ENCODE measurements at regions not wholly inside any gene's neighbourhood (a gene's known extent, or its start where the extent isn't known, plus 50 kb on each side); places are given as distances from the start of the nearest gene placed in this dataset.

DNA sequence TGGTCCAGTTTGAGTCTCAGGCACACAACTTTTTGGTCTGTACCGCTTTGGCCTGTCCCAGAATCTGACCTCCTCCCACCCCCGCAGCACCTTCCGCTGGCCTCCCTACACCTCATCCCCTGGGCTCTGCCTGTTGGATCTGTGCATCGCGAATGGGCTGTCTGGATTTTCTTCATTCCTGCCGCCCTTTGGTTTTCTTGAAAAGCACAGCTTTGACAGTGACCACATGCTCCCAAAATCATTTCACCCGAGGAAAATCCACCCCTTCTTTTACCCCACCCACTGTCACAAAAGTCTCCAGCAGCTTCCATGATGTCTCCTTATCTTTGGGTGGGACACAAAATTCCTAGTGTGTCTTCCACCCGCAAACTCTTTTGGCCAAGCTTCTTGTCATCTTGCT is 65.0 kb upstream of the SSX2IP start:
- 90 to 96% methylated on average over 6 to 8 of the region's 8 CpGs for WGBS, 2 experiments (ENCODE audit: insufficient coverage in 1 of 2, insufficient read length in 1 of 2)
- TF ChIP-seq, protein P1, sequence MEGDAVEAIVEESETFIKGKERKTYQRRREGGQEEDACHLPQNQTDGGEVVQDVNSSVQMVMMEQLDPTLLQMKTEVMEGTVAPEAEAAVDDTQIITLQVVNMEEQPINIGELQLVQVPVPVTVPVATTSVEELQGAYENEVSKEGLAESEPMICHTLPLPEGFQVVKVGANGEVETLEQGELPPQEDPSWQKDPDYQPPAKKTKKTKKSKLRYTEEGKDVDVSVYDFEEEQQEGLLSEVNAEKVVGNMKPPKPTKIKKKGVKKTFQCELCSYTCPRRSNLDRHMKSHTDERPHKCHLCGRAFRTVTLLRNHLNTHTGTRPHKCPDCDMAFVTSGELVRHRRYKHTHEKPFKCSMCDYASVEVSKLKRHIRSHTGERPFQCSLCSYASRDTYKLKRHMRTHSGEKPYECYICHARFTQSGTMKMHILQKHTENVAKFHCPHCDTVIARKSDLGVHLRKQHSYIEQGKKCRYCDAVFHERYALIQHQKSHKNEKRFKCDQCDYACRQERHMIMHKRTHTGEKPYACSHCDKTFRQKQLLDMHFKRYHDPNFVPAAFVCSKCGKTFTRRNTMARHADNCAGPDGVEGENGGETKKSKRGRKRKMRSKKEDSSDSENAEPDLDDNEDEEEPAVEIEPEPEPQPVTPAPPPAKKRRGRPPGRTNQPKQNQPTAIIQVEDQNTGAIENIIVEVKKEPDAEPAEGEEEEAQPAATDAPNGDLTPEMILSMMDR (conservative IDR thresholded peaks at IDR 0.05), result no peak
- no peak overlapping the region for H3K4me3 Mint-ChIP-seq
- no peaks in the 10 kb centered on the region for H3K4me1 ChIP-seq (ENCODE audit: control insufficient read depth, insufficient read depth, low read length)
- H3K9me3 Mint-ChIP-seq, result no peaks in the 10 kb centered on the region
- H3K36me3 ChIP-seq (ENCODE audit: control insufficient read depth, insufficient read depth, low read length), result no peaks in the 10 kb centered on the region
- H3K4me1 Mint-ChIP-seq, result peaks cover 12% of the 10 kb centered on the region
- H3K9ac ChIP-seq (ENCODE audit: extremely low read depth, low read length, poor library complexity, severe bottlenecking), result no peak overlapping the region
- peaks cover 25% of the 10 kb centered on the region for H3K27me3 ChIP-seq (ENCODE audit: control insufficient read depth, insufficient read depth, low read length, poor library complexity, severe bottlenecking)
- no peaks in the 10 kb centered on the region for H3K9me3 ChIP-seq (ENCODE audit: control insufficient read depth, low read length)
- no peak for DNase-seq
- H3K27ac ChIP-seq (ENCODE audit: low read depth, low read length), result no peak overlapping the region
- H3K4me3 ChIP-seq (ENCODE audit: low read length), result no peak overlapping the region
- H3K36me3 Mint-ChIP-seq (ENCODE audit: low read depth), result no peaks in the 10 kb centered on the region
- H3K27me3 Mint-ChIP-seq (ENCODE audit: insufficient read depth), result peaks cover 70% of the 10 kb centered on the region
- no peak overlapping the region for H3K27ac Mint-ChIP-seq

DNA sequence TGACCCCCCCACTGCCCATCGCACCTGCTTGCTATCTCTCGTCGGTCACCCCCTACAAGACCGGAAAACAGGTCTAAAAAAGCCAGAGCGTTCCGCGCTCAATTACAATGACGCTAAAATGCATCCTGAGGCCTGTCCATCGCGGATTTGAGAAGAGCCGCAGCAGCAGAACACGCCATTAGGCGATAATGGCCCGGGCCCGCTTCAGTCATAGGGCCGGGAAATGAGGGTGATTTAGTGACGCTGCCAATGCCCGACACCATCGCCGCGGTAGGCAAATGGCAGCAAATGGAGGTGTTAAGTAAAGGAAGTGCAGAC is 64.1 kb upstream of the SSX2IP start:
- Histone ChIP-seq H3K9me3 (ENCODE audit: control insufficient read depth, low read length) (no peaks in the 10 kb centered on the region), H3K27me3 (ENCODE audit: control insufficient read depth, insufficient read depth, low read length, poor library complexity, severe bottlenecking) (peaks cover 17% of the 10 kb centered on the region), H3K4me1 (ENCODE audit: control insufficient read depth, insufficient read depth, low read length) (peaks cover 3% of the 10 kb centered on the region), H3K27ac (ENCODE audit: low read depth, low read length) (no peak overlapping the region), H3K36me3 (ENCODE audit: control insufficient read depth, insufficient read depth, low read length) (no peaks in the 10 kb centered on the region), H3K9ac (ENCODE audit: extremely low read depth, low read length, poor library complexity, severe bottlenecking) (no peak overlapping the region), H3K4me3 (ENCODE audit: low read length) (no peak overlapping the region)
- no peak for DNase-seq
- TF ChIP-seq, protein P1 (conservative IDR thresholded peaks at IDR 0.05), result no peak
- 95 to 96% methylated on average over 21 of the region's 21 CpGs for WGBS, 2 experiments (ENCODE audit: insufficient coverage in 1 of 2, insufficient read length in 1 of 2)
- Mint-ChIP-seq H3K4me1 (peaks cover 13% of the 10 kb centered on the region), H3K36me3 (ENCODE audit: low read depth) (no peaks in the 10 kb centered on the region), H3K9me3 (no peaks in the 10 kb centered on the region), H3K27ac (no peak overlapping the region), H3K27me3 (ENCODE audit: insufficient read depth) (peaks cover 72% of the 10 kb centered on the region), H3K4me3 (no peak overlapping the region)

DNA sequence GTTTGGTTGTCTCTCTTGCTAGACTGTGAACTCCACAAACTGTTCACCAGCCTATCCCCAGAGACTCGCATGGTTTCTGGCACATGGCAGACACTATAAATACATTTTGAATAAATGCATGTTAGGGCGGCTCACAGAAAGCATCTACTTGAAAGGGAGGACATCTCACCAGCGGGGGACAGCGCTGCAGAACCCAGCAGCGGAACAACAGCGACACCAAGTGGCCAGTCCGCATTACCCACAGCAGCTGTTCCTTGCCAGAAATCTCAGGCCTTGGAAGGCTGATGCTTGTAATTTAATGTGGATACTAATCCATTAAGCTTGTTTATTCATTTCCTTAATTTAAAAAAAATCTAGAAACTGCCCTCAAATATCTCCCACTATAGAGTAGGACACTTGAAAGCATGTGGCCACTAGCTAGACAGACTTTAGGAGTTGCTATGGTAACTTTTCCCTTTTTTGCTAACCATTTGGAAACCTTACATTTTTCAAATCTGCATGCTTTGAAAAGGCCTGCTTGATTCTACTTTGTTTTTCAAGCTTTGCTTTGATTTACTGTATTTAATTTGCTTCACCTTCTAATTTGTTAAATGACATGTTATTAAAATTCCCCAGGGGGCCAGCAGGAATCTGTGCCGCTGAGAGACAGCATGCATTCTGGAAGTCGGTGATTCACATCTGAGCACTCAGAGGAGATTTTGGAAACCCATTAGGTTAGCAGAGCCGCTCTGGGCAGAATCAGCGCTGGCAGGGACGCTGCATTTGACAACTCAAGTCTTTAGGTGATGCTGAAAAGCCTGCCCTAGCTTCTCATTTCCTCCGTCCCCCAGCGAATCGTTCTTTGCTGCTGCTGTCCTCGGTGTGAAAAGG is 63.5 kb upstream of the SSX2IP start:
- Histone ChIP-seq H3K9ac (ENCODE audit: extremely low read depth, low read length, poor library complexity, severe bottlenecking) (no peak overlapping the region), H3K9me3 (ENCODE audit: control insufficient read depth, low read length) (no peaks in the 10 kb centered on the region), H3K27ac (ENCODE audit: low read depth, low read length) (no peak overlapping the region), H3K27me3 (ENCODE audit: control insufficient read depth, insufficient read depth, low read length, poor library complexity, severe bottlenecking) (peaks cover 15% of the 10 kb centered on the region), H3K4me3 (ENCODE audit: low read length) (no peak overlapping the region), H3K36me3 (ENCODE audit: control insufficient read depth, insufficient read depth, low read length) (no peaks in the 10 kb centered on the region), H3K4me1 (ENCODE audit: control insufficient read depth, insufficient read depth, low read length) (peaks cover 4% of the 10 kb centered on the region)
- Mint-ChIP-seq H3K27ac (no peak overlapping the region), H3K4me3 (no peak overlapping the region), H3K36me3 (ENCODE audit: low read depth) (no peaks in the 10 kb centered on the region), H3K9me3 (no peaks in the 10 kb centered on the region), H3K4me1 (peaks cover 16% of the 10 kb centered on the region), H3K27me3 (ENCODE audit: insufficient read depth) (peaks cover 69% of the 10 kb centered on the region)
- 45 to 65% methylated on average over 8 to 16 of the region's 16 CpGs for WGBS, 2 experiments (ENCODE audit: insufficient coverage in 1 of 2, insufficient read length in 1 of 2)
- peak; percentile 91 for DNase-seq
- TF ChIP-seq, protein P1 (conservative IDR thresholded peaks at IDR 0.05), result peak; percentile 98
